ENCODE measurements at regions not wholly inside any gene's neighbourhood (a gene's known extent, or its start where the extent isn't known, plus 50 kb on each side); places are given as distances from the start of the nearest gene placed in this dataset.

DNA sequence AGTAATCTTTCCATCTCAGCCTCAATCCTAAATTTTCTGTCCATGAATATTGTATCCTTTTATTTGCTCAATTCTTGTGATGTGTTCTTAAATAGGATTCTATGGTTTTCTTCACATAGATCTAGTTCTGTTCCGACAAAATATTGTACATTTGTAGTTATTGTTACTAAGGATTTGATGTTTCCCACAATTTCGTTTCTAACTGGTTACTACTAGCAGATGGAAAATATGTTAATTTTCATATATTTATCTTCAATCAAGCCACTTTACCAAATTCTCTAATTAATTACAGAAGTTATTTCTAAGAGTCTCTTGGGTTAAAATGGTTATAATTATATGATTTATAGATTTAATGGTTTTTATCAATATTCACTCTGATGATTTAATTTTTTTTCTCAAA, 60.3 kb downstream of the SEC61B start:
- DNase-seq: no peak
- no peak overlapping the region for H3K4me3 ChIP-seq
- H3K27ac ChIP-seq: no peak overlapping the region
- no peaks in the 10 kb centered on the region for H3K36me3 ChIP-seq
- H3K9me3 ChIP-seq (replicated peaks): no peaks in the 10 kb centered on the region
- no peaks in the 10 kb centered on the region for H3K4me1 ChIP-seq
- H3K27me3 ChIP-seq: peaks cover 6% of the 10 kb centered on the region; the same call in 1 of the 2 replicates

DNA sequence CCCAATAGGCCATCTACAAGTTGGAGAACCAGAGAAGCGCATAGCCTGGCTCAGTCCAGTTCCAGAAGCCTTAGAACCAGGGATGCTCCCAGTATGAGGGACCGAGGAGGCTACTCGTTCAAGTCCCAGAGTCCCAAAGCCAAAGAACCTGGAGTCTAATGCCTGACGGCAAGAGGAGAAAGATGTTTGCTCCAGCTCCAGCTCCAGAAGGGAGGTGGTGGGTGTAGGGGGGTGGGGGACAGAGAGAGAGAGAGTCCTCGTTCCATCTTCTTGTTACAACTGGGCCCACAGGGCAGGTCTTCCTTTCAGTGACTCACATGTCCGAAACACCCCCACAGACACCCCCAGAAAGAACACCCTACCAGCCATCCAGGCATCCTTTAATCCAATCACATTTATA, 63.9 kb downstream of the SEC61B start:
- H3K4me1 ChIP-seq: no peaks in the 10 kb centered on the region
- peaks cover 11% of the 10 kb centered on the region; the same call in 1 of the 2 replicates for H3K27me3 ChIP-seq
- no peak for DNase-seq
- no peaks in the 10 kb centered on the region for H3K36me3 ChIP-seq
- no peak overlapping the region for H3K4me3 ChIP-seq
- H3K27ac ChIP-seq: no peak overlapping the region
- no peaks in the 10 kb centered on the region for H3K9me3 ChIP-seq (replicated peaks)

DNA sequence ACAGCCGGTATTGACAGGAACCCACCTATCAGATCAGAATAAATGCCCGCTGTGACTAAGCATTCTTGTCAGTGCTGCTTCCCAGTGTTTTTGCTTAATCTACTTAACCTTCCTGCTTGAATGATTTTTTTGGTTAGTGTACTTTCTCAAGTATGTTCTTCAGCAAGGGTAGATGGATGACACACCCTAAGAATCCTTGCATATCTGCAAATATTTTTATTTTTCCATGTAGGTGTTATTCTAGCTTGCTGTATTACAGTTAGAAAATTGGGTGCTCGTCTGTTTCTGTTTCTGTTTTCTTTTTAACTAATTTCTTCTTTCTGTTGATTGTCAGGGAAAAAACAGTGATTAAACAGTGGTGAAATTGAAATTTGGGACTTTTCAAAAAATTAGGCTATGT, 64.5 kb downstream of the SEC61B start:
- no peak overlapping the region for H3K4me3 ChIP-seq
- DNase-seq: no peak
- no peak overlapping the region for H3K27ac ChIP-seq
- H3K27me3 ChIP-seq: peaks cover 11% of the 10 kb centered on the region; the same call in 1 of the 2 replicates
- H3K36me3 ChIP-seq: no peaks in the 10 kb centered on the region
- no peaks in the 10 kb centered on the region for H3K9me3 ChIP-seq (replicated peaks)
- H3K4me1 ChIP-seq: no peaks in the 10 kb centered on the region

DNA sequence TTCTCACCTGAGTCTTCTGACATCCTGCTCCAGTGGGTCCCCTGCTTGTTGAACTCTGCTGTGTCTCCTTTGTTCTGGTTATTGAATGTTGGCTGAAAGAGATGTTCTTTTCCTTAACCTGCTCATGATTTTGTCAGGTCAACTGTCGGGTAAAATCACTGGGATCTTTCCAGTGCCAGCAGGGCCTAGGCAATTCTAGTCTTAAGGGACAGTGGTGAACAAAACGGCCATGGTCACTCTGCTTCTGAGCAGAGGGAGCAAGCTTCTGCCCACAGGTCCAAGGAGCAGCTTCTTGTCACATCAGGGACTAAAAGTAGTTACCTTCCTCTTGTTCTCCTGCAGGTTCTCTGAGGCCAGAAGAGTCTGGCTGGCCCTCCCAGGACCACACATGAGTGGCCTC, 65.6 kb downstream of the SEC61B start:
- Histone ChIP-seq H3K27ac (no peak overlapping the region), H3K4me3 (no peak overlapping the region), H3K36me3 (no peaks in the 10 kb centered on the region), H3K9me3 (replicated peaks) (no peaks in the 10 kb centered on the region), H3K4me1 (no peaks in the 10 kb centered on the region), H3K27me3 (peaks cover 11% of the 10 kb centered on the region; the same call in 1 of the 2 replicates)
- no peak for DNase-seq

DNA sequence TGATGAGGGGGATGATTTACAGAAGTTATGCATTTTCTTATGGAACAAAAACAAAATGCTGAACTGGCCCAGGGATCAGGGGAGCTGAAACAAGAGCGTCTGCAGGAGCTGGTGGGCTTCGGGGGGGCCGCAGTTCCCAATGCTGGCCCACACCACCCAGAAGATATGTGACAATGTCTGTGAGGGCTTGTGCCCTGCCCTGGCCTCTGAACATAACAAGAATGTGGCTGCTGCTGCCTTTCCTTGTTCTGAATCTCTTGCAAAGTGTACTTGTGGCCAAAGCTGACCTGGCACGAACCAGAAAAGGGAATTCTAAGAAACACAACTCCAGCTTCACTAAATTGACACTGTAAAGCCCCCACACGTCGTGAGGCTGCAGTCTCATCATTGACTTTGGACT, 66.7 kb downstream of the SEC61B start:
- no peak for DNase-seq
- Histone ChIP-seq H3K27ac (no peak overlapping the region), H3K4me3 (no peak overlapping the region), H3K9me3 (replicated peaks) (no peaks in the 10 kb centered on the region), H3K4me1 (no peaks in the 10 kb centered on the region), H3K27me3 (peaks cover 12% of the 10 kb centered on the region; the same call in 1 of the 2 replicates), H3K36me3 (no peaks in the 10 kb centered on the region)

DNA sequence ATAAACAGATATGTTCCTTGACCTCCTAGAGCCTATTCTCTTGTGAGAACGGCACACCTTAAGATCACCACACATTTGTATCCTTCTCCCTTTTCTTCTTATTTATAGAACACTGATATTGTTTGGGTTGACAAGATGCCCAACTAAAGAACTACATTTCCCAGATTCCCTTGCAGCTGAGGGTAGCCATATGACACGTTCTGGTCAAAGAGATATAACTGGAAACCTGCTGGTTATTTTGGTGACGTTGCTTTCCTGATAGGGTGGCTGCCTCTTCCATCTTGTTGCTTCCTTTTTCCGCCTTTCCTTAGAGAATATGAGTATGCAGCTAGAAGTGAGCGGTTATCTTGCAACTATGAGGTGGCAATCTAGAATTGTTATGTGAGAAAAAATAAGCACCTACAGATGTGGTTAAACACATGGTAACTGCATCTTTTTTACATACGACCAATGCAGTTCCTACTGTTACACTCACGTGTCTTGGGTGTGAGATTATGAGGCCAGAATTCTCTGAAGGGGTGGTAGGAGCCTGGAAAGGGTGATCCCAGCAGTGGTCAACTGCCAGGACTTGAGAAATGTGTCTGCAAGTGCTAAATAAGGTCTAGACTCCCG, 72.9 kb downstream of the SEC61B start:
- DNase-seq: peak in 1 of 2 experiments; percentile 37
- no peaks in the 10 kb centered on the region for H3K9me3 ChIP-seq (replicated peaks)
- H3K27me3 ChIP-seq: peaks cover 4% of the 10 kb centered on the region; the same call in 1 of the 2 replicates
- H3K4me3 ChIP-seq: no peak overlapping the region
- H3K36me3 ChIP-seq: no peaks in the 10 kb centered on the region
- H3K4me1 ChIP-seq: no peaks in the 10 kb centered on the region
- no peak overlapping the region for H3K27ac ChIP-seq

DNA sequence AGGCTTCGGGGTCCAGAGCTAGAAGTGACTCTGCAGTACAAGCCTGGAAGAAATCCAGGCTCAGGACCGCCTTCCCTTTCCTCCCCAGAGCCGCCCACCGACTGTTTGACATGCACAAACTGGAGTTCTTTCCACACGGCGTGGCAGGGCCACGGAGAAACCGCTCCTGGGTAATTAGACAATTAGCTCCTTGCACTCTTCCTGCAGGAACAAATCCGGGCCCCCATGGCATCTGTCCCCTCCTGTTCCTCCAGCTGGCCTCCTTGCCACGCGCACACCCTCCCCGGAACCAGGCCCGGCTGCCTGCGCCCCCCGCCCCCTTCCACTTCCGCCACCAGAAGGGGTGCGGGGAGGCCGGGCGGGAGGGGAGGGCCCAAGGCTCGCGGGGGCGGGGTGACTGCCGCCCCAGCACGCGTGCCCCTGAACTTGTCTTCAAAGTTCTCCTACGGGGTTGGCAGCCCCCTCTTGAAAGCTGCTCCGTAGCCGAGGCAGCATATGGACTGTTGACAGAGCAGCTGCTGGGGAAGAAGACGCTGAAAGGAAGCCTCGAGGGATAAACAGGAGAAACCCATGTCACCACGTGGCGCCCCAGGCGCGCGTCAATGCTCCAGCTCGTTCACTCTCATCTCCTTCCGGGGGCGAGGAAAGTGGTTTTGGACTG, 74.3 kb downstream of the SEC61B start:
- Histone ChIP-seq H3K4me3 (peak overlapping the region; percentile 33), H3K4me1 (no peaks in the 10 kb centered on the region)
- peak; percentile 19 to 29 for DNase-seq

DNA sequence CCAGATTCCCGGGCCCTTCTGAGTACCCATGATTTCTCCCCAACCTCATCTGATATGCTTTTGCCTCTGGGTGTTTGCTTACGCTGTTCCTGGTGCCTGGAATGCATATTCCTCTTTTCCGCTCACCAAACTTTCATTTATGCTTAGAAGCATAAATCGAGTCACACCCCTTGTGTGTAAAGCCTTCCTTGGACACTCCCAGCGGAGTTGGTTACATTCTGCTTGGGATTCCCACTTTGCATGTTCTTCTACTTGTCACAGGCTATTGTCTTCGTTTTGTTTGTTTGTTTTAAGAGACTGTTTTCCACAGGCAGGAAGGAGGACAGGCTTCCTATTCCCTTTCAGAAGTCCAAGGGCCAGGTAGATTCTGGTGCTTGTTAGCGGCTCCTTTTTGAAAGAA, 76.5 kb downstream of the SEC61B start:
- Histone ChIP-seq H3K27ac (no peak overlapping the region), H3K9me3 (replicated peaks) (no peaks in the 10 kb centered on the region), H3K4me3 (no peak overlapping the region), H3K27me3 (peaks cover 4% of the 10 kb centered on the region; the same call in 1 of the 2 replicates), H3K4me1 (no peaks in the 10 kb centered on the region), H3K36me3 (no peaks in the 10 kb centered on the region)
- no peak for DNase-seq

More for the DNA sequence above, 74.3 kb downstream of the SEC61B start:
- H3K9me3 ChIP-seq (replicated peaks): no peaks in the 10 kb centered on the region
- no peaks in the 10 kb centered on the region for H3K36me3 ChIP-seq
- H3K27ac ChIP-seq: no peak overlapping the region
- peaks cover 4% of the 10 kb centered on the region; the same call in 1 of the 2 replicates for H3K27me3 ChIP-seq

DNA sequence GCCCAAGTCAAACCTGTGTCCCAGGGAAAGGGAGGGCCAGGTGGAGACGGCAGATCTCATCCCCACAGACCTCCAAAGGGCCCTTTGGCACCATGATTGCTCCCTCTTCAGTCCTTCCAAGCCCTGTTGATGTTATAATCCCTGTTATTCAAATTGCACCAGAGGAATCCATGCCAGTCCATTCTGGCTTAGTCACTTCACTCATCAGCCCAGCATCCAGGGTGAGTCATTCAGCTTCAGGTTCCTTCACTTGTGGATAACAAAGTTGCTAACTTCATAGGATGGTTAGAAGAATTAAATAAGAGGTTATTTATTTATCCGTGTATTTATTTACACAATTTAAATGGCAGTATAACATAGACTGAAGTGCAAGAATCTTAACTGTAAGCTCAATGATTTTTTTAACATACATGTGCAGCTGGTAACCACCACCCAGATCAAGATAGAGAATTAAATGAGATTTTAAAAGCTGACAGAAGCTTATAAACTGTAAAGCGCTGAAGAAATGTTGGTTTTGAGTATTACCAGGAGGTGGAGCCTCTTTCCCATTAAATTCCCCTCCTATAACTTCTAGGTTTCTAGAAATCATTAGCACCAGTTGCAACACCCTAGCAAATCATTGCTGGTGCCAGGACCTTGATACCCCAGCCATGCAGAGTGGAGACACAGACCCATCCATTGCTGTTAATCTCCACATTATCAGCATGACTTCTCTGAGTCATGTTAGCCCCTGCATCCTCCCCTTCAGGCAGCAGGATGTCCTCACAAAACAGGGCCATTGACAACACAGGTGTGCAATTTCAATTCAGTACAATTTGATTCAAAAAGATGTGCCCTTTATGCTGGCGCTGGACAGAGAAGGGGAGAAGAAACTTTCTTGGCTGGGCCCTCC, 77.4 kb downstream of the SEC61B start:
- H3K36me3 ChIP-seq: no peaks in the 10 kb centered on the region
- DNase-seq: peak in 1 of 2 experiments; percentile 22
- H3K4me1 ChIP-seq: no peaks in the 10 kb centered on the region
- no peak overlapping the region for H3K27ac ChIP-seq
- no peak overlapping the region for H3K4me3 ChIP-seq
- H3K9me3 ChIP-seq (replicated peaks): no peaks in the 10 kb centered on the region
- H3K27me3 ChIP-seq: no peaks in the 10 kb centered on the region

DNA sequence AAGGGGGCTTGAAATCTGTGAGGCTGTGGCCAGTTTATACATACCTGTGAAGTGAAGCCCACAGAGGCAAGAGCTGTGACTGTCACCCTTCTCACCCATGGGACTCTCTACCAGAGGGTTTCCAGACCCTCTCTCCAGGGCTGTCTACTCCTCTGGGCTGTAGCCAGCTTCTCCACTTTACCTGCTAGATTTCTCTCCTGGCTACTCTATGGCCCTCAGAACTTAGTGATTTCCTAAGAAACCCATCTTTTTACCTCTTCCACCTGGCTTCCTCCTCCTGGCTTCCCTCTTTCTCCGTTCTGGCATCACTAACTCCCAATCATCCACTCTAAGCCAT, 78.0 kb downstream of the SEC61B start:
- Histone ChIP-seq H3K27ac (no peak overlapping the region), H3K9me3 (replicated peaks) (no peaks in the 10 kb centered on the region), H3K36me3 (no peaks in the 10 kb centered on the region), H3K4me3 (no peak overlapping the region), H3K4me1 (no peaks in the 10 kb centered on the region), H3K27me3 (no peaks in the 10 kb centered on the region)
- no peak for DNase-seq

DNA sequence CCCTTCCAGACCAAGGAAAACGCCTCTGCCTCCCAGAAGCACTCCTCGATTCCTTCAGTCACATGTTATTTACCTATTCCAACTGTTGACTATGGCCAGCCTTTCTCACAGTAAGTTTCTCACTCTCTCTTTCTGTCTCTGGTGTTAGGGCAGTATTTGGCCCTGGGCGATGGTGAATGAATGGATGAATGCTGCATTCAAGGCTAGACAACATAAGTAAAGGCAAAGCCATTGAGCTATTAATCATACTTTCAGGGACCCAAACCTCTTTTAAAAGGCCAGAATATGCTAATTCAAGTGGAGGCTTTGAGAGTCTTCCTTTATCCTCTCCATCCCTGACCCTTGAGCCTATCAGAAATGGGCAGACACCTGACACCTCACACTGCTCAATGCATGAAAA, 78.5 kb downstream of the SEC61B start:
- Histone ChIP-seq H3K4me1 (no peaks in the 10 kb centered on the region), H3K36me3 (no peaks in the 10 kb centered on the region), H3K4me3 (no peak overlapping the region), H3K27me3 (no peaks in the 10 kb centered on the region), H3K9me3 (replicated peaks) (no peaks in the 10 kb centered on the region), H3K27ac (no peak overlapping the region)
- DNase-seq: no peak

DNA sequence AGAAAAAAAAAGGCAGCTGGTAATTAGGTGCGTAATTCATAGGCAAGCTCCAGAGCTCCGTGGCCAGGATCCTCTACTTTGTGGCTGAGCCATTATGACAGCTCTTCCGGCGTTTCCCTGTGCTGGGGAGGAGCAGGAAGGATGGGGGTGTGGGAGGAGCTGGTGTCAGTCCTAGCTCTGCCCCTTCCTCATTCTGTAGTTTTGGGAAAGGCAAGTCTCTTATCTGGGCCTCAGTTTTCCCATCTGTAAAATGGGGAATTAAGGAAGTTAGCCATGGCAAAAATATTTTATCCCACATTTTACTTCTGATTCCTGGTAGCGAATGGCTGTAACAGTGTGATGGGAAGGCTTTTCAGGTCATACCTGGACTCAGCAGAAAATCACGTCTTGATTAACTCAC, 81.1 kb downstream of the SEC61B start:
- DNase-seq: no peak
- H3K36me3 ChIP-seq: no peaks in the 10 kb centered on the region
- no peaks in the 10 kb centered on the region for H3K4me1 ChIP-seq
- no peaks in the 10 kb centered on the region for H3K9me3 ChIP-seq (replicated peaks)
- H3K4me3 ChIP-seq: no peak overlapping the region
- no peak overlapping the region for H3K27ac ChIP-seq
- H3K27me3 ChIP-seq: no peaks in the 10 kb centered on the region

DNA sequence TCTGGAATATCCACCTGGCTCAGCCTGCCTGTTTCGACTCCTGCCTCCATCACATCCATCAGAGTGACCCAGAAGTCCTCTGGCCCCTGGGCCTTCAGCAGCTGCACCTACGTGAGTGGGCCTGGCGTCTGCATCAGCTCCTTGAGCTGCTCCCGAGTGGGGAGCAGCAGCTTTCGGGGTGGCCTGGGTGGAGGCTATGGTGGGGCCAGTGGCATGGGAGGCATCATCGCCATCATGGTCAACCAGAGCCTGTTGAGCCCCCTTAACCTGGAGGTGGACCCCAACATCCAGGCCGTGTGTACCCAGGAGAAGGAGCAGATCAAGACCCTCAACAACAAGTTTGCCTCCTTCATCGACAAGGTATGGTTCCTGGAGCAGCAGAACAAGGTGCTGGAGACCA, 83.0 kb downstream of the SEC61B start:
- Histone ChIP-seq H3K27me3 (no peaks in the 10 kb centered on the region), H3K9me3 (replicated peaks) (no peaks in the 10 kb centered on the region), H3K27ac (no peak overlapping the region), H3K36me3 (no peaks in the 10 kb centered on the region), H3K4me1 (no peaks in the 10 kb centered on the region), H3K4me3 (no peak overlapping the region)
- no peak for DNase-seq

DNA sequence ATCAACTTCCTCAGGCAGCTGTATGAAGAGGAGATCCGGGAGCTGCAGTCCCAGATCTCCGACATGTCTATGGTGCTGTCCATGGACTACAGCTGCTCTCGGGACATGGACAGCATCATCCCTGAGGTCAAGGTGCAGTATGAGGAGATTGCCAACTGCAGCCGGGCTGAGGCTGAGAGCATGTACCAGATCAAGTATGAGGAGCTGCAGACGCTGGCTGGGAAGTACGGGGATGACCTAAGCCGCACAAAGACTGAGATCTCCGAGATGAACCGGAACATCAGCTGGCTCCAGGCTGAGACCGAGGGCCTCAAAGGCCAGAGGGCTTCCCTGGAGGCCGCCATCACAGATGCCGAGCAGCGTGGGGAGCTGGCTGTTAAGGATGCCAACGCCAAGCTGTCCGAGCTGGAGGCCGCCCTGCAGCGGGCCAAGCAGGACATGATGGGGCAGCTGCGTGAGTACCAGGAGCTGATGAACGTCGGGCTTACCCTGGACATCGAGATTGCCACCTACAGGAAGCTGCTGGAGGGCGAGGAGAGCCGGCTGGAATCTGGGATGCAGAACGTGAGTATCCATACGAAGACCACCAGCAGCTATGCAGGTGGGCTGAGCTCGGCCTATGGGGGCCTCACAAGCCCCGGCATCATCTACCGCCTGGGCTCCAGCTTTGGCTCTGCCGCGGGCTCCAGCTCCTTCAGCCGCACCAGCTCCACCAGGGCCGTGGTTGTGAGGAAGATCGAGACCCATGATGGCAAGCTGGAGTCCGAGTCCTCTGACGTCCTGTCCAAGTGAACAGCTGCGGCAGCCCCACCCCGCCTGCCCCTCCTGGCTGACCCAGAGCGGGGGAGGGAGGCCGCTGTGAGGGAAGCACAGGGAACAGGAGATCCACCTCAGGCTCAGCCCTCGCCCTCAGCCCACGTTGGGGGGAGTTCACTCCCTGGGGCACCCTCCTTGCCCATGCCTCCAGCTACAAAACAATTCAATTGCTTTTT, 84.0 kb downstream of the SEC61B start:
- Histone ChIP-seq H3K27ac (no peak overlapping the region), H3K4me3 (no peak overlapping the region), H3K36me3 (no peaks in the 10 kb centered on the region), H3K27me3 (no peaks in the 10 kb centered on the region), H3K4me1 (no peaks in the 10 kb centered on the region), H3K9me3 (replicated peaks) (no peaks in the 10 kb centered on the region)
- peak; percentile 45 to 54 for DNase-seq
